ENCODE measurements at regions not wholly inside any gene's neighbourhood (a gene's known extent, or its start where the extent isn't known, plus 50 kb on each side); places are given as distances from the start of the nearest gene placed in this dataset.

DNA sequence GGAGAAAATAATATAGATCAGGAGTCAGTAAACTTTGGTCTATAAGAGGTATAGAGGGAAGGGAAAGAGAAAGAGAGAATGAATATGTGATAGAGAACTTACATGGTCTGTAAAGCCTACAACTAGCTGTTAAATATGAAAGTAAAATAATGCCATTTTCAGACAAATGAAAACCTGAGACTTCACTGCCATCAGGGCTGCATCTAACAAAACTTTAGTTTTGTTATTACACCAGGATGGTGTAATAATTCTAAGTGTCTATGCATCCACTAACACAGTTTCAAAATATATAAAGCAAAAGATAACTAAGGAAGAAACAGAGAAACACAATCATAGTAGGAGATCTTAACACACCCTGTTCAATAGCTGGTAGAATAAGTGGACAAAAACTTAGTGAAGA, 217.7 kb downstream of the KLF13 start:
- H3K27ac ChIP-seq (ENCODE audit: low read length in 2 of 2), result no peak overlapping the region
- intact Hi-C loops (cut with micrococcal nuclease), result no loop called here
- no peak overlapping the region for H3K4me2 ChIP-seq (replicated peaks; ENCODE audit: low read depth, low read length, poor library complexity, severe bottlenecking)
- H3K4me1 ChIP-seq (ENCODE audit: control insufficient read depth in 2 of 2, insufficient read depth in 2 of 2, low read length in 2 of 2), result no peaks in the 10 kb centered on the region
- no peak for TF ChIP-seq CTCF (IDR thresholded peaks at IDR 0.05)
- no peak for TF ChIP-seq EZH2 (IDR thresholded peaks at IDR 0.05; ENCODE audit: borderline replicate concordance, insufficient read depth, low read depth, low read length, poor library complexity, severe bottlenecking)
- POLR2A ChIA-PET, result no interaction called here
- no peak overlapping the region for H3K9ac ChIP-seq (ENCODE audit: low read length)
- H3K4me3 Mint-ChIP-seq, result no peak overlapping the region
- H3K4me1 Mint-ChIP-seq, result no peaks in the 10 kb centered on the region
- H2AFZ ChIP-seq (ENCODE audit: insufficient read depth, low read depth, low read length, poor library complexity, severe bottlenecking), result no peak overlapping the region
- peaks cover 47% of the 10 kb centered on the region for H3K27me3 Mint-ChIP-seq
- H3K9me3 Mint-ChIP-seq (ENCODE audit: insufficient read depth), result no peaks in the 10 kb centered on the region
- CTCF ChIA-PET, result no interaction called here
- ATAC-seq (ENCODE audit: low read depth), result no peak
- peaks cover 0 to 7% (median 1%) of the 10 kb centered on the region in 4 experiments for H3K27me3 ChIP-seq (replicated peaks in 1 of 4; ENCODE audit: control extremely low read depth in 1 of 4, control insufficient read depth in 3 of 4, insufficient read depth in 4 of 4, low read length in 3 of 4)
- H4K20me1 ChIP-seq (ENCODE audit: control insufficient read depth, insufficient read depth, low read length, poor library complexity, severe bottlenecking), result no peaks in the 10 kb centered on the region
- DNase-seq, result no peak
- H3K9me3 ChIP-seq (ENCODE audit: control extremely low read depth in 1 of 3, control insufficient read depth in 2 of 3, insufficient read depth in 1 of 3, low read length in 2 of 3), result no peaks in the 10 kb centered on the region
- no peak overlapping the region for H3K27ac Mint-ChIP-seq
- no peak overlapping the region for H3K4me3 ChIP-seq (ENCODE audit: control extremely low read depth in 1 of 5, extremely low read depth in 1 of 5, insufficient read depth in 1 of 5, low read depth in 2 of 5, low read length in 4 of 5)
- no peaks in the 10 kb centered on the region for H3K79me2 ChIP-seq (ENCODE audit: control insufficient read depth, insufficient read depth, low read length)
- H3K36me3 ChIP-seq (replicated peaks in 1 of 2; ENCODE audit: control extremely low read depth in 1 of 2, control insufficient read depth in 1 of 2, extremely low read depth in 1 of 2, insufficient read depth in 2 of 2, low read length in 1 of 2), result no peaks in the 10 kb centered on the region

- intact Hi-C loops (cut with micrococcal nuclease), result no loop called here
- no peaks in the 10 kb centered on the region for H3K36me3 ChIP-seq (replicated peaks in 1 of 2; ENCODE audit: control extremely low read depth in 1 of 2, control insufficient read depth in 1 of 2, extremely low read depth in 1 of 2, insufficient read depth in 2 of 2, low read length in 1 of 2)
- H3K9ac ChIP-seq (ENCODE audit: low read length), result no peak overlapping the region
- ATAC-seq (ENCODE audit: low read depth) (no peak), DNase-seq (no peak)
- H3K4me1 ChIP-seq (ENCODE audit: control insufficient read depth in 2 of 2, insufficient read depth in 2 of 2, low read length in 2 of 2), result no peaks in the 10 kb centered on the region
- no peaks in the 10 kb centered on the region for H3K9me3 ChIP-seq (ENCODE audit: control extremely low read depth in 1 of 3, control insufficient read depth in 2 of 3, insufficient read depth in 1 of 3, low read length in 2 of 3)
- no peaks in the 10 kb centered on the region for H3K4me1 Mint-ChIP-seq
- H3K4me2 ChIP-seq (replicated peaks; ENCODE audit: low read depth, low read length, poor library complexity, severe bottlenecking), result no peak overlapping the region
- no peak overlapping the region for H3K4me3 Mint-ChIP-seq
- H3K27ac ChIP-seq (ENCODE audit: low read length in 2 of 2), result no peak overlapping the region
- no peaks in the 10 kb centered on the region for H3K79me2 ChIP-seq (ENCODE audit: control insufficient read depth, insufficient read depth, low read length)
- H3K9me3 Mint-ChIP-seq (ENCODE audit: insufficient read depth), result no peaks in the 10 kb centered on the region
- no peak for TF ChIP-seq EZH2 (IDR thresholded peaks at IDR 0.05; ENCODE audit: borderline replicate concordance, insufficient read depth, low read depth, low read length, poor library complexity, severe bottlenecking)
- no peak for TF ChIP-seq CTCF (IDR thresholded peaks at IDR 0.05)
- ChIA-PET POLR2A (no interaction called here), CTCF (no interaction called here)
- no peaks in the 10 kb centered on the region for H4K20me1 ChIP-seq (ENCODE audit: control insufficient read depth, insufficient read depth, low read length, poor library complexity, severe bottlenecking)
- H3K27me3 ChIP-seq (replicated peaks in 1 of 4; ENCODE audit: control extremely low read depth in 1 of 4, control insufficient read depth in 3 of 4, insufficient read depth in 4 of 4, low read length in 3 of 4), result peaks cover 0 to 7% (median 2%) of the 10 kb centered on the region in 4 experiments
- H2AFZ ChIP-seq (ENCODE audit: insufficient read depth, low read depth, low read length, poor library complexity, severe bottlenecking), result no peak overlapping the region
- peaks cover 42% of the 10 kb centered on the region for H3K27me3 Mint-ChIP-seq
- H3K27ac Mint-ChIP-seq, result no peak overlapping the region
- H3K4me3 ChIP-seq (ENCODE audit: control extremely low read depth in 1 of 5, extremely low read depth in 1 of 5, insufficient read depth in 1 of 5, low read depth in 2 of 5, low read length in 4 of 5), result no peak overlapping the region
Measured at GRCh38 chr15:31545257-31545656, 218.6 kb downstream of the KLF13 start.

Measured in B cell (primary cell).